NCI-H82 (cell line): ENCODE measurements at regions not wholly inside any gene's neighbourhood (a gene's known extent, or its start where the extent isn't known, plus 50 kb on each side); places are given as distances from the start of the nearest gene placed in this dataset.

ENCODE experiments used
- DNase-seq: peaks from one replicate; lab custom pipeline; 2025; lab: John Stamatoyannopoulos, UW

- DNase-seq: peak; percentile 10
These were observed 117.1 kb upstream of the DTNA start for GRCh38 chr18:34592961-34593382.

- no peak for DNase-seq
These were observed 115.8 kb upstream of the DTNA start for GRCh38 chr18:34594266-34594665.

- DNase-seq: peak; percentile 11
These were observed 114.4 kb upstream of the DTNA start for GRCh38 chr18:34595690-34596089.

- no peak for DNase-seq
These were observed 111.9 kb upstream of the DTNA start for GRCh38 chr18:34598120-34598635.

- no peak for DNase-seq
These were observed 109.9 kb upstream of the DTNA start for GRCh38 chr18:34600158-34600557.

- DNase-seq: no peak
These were observed 109.0 kb upstream of the DTNA start for GRCh38 chr18:34600874-34601656.

- DNase-seq: no peak
These were observed 105.5 kb upstream of the DTNA start for GRCh38 chr18:34604591-34604990.

- DNase-seq: no peak
These were observed 103.2 kb upstream of the DTNA start for GRCh38 chr18:34606851-34607250.

- DNase-seq: no peak
These were observed 102.0 kb upstream of the DTNA start for GRCh38 chr18:34608064-34608463.

- no peak for DNase-seq
These were observed 100.0 kb upstream of the DTNA start for GRCh38 chr18:34609986-34610648.

- DNase-seq: no peak
These were observed 98.2 kb upstream of the DTNA start for GRCh38 chr18:34611904-34612303.

- no peak for DNase-seq
These were observed 89.7 kb upstream of the DTNA start for GRCh38 chr18:34620258-34620861.

- no peak for DNase-seq
These were observed 86.5 kb upstream of the DTNA start for GRCh38 chr18:34623557-34623956.

GRCh38 chr18:34624551-34624950 lies 85.5 kb upstream of the DTNA start:
- no peak for DNase-seq

- no peak for DNase-seq
These were observed 83.5 kb upstream of the DTNA start for GRCh38 chr18:34626404-34627136.

GRCh38 chr18:34627137-34627920 lies 82.8 kb upstream of the DTNA start:
- no peak for DNase-seq

- peak; percentile 23 for DNase-seq
These were observed 78.8 kb upstream of the DTNA start for GRCh38 chr18:34631093-34631966.

- DNase-seq: no peak
These were observed 77.8 kb upstream of the DTNA start for GRCh38 chr18:34632321-34632720.

GRCh38 chr18:34633368-34633767 lies 76.7 kb upstream of the DTNA start:
- no peak for DNase-seq

GRCh38 chr18:34637094-34637801 lies 72.8 kb upstream of the DTNA start:
- DNase-seq: no peak
